Stimulated activated CD8-positive, alpha-beta memory T cell treated with anti-CD3 and anti-CD28 coated beads, Interleukin-15, amount 100 ng/mL, for 4 hours (primary cell): ENCODE measurements at regions not wholly inside any gene's neighbourhood (a gene's known extent, or its start where the extent isn't known, plus 50 kb on each side); places are given as distances from the start of the nearest gene placed in this dataset.

Source experiments
- DNase-seq, 2 donors: peaks; one replicate each; pipeline ENCODE4 v3.0.0-alpha.2; 2020; ENCODE audit warnings: low read depth in 2 of 2

DNA sequence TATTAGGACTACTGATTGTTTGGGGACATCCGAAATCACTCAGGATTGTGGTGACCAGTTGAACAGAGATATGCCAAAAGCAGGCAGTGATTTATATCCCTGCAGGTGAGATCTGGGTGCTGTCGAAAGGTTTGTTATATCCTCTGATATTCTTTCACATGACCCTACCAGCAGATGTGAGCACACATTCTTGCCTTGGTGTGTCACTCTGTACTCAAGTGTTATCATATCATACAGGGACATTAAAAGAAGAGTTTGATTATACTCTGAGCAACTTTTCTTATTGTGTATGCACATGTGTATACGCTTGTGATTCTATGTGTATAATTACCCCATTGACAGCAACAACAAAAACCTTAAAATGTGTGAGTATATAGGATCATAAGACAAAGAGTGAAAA lies 381.2 kb upstream of the IGFBP7 start:
- no peak for DNase-seq

DNA sequence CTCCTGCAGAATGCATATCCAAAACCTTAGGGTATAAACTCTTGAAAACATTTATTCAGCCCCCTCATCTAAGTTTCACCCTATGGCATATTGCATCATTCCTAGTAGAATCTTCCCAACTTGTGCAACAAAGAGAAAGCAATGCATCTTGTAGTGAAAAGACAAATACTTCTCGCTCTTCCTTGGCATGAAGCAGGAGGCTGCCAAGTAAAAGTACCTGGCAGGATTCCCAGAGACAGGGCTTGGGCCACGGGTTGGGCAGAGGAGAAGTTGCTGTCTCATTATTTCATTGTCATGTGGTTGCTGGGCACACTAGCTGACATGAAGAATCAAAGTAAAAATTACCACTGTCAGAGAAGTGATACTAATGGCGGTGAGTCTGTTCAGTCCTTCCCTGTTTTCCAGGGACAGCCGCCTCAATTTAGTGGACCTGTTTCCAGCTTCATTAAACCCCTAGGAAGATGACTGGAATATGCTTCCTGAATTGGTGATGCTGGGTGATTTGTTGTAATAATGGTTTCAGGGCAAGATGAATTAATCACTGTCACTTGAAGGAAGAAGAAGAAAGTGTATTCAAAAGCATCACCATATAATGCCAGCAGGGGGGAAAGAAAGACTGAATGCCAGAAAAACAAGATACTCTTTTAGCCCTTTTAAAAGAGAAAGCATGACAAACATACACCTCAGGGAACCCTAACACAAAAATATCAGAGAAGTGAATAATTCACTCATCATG lies 380.5 kb upstream of the IGFBP7 start:
- no peak for DNase-seq

DNA sequence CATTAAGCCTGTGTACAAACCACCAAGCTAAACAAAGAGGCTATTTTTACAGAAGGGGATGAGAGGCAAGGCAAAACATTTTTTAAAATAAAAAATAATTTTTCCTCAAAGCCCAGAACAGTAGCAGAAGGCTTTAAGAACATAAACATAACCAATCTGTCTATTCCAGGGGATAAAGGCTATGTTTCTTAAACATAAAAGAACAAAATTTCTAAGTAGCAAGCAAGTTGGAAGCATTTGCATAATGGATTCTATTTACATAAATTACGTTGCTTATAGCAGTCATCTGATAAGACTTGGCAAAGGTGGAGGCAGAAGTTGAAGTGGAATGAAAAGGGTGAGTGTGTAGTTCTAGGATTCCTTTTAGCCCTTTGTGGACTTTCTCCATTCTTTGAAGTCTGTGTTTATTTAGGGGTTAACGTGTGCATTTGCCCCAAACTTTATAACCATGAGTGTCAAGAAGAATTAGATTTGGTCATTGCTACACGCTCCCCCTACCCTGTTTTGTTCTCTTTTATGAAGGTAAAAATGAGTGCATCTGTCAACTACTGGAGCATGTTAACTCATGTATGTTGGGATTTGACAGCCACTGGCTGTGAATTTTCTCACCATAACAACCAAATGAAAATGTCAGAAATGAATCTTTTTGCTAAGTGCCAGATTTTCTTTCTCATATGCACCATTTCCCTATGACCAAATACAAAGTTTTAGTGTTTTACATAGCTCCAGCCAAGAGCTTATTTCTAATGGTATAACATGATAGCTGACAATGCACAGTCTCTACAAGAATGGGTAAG lies 378.4 kb upstream of the IGFBP7 start:
- no peak for DNase-seq

DNA sequence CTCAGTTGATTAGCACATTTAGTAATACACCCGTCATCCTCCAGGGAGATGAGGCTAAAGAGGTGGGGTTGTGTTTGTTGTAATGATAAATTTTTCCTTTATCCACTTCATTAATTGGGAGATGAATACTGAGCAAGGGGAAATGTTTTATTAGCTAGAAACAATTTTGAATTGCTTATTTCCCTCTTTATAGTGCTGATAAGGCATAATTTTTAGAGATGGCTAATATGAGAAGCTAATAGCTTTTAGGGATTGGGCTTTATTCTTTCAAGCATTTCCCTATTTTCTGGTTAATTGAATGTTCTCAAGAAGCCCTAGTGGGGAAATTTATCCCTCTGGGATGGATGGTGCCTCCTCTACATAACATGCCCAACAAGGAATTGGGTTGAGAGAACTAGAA lies 365.2 kb upstream of the IGFBP7 start:
- DNase-seq = no peak

DNA sequence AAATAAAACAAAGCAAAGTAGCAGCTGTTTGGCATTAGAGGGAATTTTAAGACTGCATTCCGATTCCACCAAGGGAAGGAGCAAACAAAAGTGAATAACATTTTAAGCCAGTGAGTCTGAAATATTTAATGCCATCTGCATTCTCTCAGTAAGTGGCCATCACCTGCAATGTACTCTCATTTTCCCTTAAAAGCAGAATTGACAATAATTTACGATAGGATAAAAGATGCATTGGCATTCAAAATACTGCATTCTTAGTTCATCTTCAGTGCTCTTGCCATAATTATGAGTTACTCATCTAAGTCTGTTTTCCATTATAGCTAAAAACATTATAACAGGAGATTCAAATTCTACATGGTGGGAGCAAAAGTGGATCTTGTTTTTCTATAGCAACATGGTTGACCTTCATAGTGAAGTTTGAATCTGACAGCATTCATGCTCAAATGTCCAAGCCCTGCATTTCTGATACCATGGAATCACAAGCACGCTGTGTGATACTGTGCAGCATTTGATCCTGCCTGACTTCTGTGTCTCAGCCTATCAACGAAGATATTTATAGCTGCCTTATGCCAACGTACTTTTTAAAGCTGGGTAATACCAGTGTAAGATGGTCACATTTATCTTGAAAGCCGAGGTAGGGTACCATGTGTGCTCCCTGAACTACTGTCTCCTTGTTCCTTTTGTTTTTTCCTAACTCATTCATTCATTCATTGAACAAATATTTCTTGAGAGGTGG lies 355.3 kb upstream of the IGFBP7 start:
- DNase-seq = no peak

DNA sequence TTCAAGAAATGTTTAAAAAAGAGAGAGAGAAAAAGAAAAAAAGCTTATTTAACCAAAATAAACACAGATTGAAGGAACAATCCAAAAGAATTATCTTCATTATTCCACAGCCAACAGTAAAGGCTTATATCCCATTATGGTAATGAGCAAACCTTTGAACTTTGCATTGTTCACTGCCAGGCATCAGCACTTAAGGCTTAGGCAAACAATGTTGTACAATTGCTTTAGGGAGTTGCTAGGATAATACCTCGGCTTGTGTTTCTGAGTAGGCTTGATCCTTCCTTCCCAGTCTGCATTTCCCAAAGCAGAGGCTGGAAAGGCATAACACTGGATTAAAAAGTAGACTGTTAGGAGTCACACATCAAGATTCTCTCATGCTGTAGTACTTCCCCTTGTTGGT lies 352.7 kb upstream of the IGFBP7 start:
- DNase-seq = no peak

DNA sequence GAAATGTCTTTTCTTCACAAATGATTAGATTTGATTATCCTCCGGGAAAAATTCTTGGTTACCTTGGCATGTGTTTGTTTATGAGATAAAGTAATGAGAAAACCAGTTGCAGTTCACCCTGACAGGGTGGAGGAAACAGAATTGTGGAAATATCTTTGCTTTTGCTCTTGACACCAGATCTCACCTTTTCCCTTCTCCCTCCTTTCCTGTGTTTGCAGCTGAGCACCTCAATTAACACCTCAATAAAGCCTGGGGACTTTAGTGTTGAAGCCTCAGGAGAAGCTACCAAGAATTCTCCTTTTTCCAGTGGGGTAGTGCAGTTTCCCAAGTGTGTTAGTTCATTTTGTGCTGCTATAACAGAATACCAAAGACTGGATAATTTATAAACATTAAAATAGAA lies 350.8 kb upstream of the IGFBP7 start:
- DNase-seq = no peak

DNA sequence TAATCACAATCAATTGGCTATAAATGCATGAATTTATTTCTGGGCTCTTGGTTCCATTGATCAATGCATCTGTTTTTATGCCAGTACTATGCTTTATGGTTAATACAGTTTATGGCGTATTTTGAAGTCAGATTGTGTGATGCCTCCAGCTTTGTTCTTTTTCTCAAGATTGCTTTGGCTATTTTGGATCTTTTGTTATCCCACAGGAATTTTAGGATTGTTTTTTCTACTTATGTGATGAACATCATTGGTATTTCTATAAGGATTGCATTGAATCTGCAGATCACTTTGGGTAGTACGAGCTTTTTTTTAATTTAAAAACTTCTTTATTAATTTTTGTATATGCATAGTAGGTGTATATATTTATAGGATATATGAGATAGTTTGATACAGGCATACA lies 338.7 kb upstream of the IGFBP7 start:
- no peak for DNase-seq

DNA sequence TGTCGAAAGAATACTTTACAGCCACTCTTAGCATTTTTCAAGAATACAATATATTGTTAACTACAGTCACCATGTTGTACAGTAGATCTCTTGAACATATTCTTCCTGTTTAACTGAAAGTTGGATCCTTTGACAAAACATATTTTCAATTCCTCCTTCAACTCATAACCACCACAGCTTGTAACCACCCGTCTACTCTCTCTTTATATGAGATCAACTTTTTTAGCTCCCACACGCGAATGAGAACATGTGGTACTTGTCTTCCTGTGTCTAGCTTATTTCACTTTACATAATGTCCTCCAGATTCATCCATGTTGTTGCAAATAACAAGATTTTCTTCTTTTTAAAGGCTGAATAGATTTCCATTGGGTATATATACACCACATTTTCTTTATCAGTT lies 338.3 kb upstream of the IGFBP7 start:
- DNase-seq = no peak

DNA sequence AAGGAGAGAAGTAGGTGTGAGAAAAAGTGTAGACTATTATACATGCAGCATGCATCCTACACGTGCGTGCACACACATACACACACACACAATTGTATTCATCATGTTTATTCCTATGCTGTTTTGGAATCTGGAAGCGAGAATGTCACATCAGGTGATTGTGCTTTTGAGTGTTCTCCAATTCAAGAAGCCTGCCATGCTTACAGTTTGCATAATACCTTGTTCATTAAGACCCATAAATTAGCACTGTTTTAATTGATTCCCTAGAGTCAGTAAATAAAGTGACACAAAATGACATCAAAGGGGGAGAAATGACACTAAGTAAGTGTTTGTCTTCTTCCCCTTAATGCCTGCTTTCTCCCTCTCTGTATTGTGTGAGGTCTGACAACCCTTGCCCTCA lies 336.1 kb upstream of the IGFBP7 start:
- DNase-seq = no peak

DNA sequence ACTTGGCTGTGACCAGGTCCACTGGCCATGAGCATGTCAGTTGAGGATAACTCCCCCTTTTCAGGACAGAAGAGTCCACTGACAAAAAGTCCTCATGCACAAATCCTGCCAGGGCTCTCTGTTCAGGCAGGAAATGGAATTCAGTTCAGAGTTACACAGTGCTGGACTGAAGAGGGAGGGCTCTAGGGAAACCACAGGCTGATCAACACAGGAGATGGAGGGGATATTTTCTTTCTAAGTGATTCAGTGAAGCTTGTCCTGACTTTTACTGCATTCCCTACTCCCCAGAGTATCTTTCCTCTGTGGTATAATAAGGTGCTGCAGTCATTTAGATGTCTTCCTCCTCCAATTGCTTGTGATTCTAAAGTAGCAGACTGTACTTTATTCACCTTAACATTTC lies 335.5 kb upstream of the IGFBP7 start:
- no peak for DNase-seq

DNA sequence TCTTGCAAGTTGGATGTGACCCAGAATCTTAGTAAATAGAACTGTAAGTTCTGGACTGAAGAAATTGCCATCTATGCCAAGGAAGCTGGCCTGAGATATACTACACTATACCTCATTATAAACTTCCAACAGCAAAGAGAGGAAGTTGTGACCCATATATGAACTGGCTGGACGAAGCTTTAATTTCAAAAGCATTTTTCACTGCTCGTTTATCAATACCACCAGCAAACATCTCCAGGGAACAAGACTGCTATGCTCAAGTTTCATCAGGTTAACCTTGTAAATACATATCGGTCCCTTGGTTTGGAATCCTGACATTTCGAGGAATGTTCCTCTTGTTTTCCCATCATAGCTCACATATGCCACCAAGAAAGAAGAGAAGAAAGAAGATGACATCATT lies 334.5 kb upstream of the IGFBP7 start:
- no peak for DNase-seq

DNA sequence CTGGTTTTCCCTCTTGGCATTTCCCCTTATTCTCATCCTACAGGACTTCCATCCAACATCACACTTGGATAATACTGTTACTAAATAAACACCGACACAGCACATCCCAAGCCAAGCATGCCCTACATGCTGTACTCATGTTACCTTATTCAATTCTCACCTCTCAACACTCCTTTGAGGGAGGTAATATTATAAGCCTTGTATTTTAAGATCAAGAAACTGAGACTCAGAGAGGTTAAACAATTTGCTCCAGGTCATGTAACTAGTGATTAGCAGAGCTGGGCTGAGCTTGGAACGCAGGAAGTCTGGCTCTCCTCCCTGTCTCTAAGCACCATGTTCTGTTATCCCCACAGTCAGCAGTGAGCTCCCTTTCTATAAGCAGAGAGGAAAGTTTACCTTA lies 333.6 kb upstream of the IGFBP7 start:
- DNase-seq = no peak

DNA sequence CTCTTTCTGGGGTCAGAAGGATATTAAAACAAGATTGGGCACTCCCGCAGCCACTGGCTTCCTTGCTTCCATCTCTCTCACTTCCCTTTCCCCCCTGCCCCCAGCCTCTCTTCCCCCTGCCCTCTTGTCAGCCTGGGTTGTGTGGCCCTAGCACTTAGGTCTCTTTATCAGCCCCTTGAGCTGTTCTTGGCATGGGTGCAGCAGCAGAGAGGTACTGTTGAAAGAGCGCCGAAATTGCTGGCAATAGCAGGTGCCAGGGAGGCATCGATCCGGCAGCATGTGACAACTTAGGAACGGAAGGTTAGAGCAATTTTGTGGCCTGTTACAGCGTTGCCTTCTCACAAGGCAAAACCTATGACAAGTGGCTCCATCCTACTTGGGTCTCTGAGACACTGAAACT lies 333.1 kb upstream of the IGFBP7 start:
- DNase-seq = no peak

DNA sequence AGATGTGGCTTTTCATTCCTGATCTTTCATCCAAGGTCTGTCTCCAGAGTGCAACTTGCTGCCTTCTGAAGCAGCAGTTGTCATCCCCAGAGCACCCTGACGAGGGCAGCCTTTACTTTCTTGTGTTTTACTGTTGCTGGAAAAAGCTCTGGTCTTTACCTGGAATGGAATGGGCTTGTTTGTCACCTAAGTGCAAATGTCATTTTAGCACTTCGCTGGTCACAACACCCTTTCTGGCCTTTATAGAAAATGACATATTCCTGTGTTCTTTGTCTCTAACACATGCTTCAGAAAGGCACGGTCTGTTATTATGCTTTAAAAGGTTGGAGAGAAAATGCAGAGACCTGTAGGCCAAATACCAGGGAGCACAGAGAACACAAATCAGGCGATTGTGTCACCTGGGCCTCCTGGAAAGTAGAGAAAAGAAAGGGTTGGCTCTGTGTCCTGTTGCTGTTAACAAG lies 332.7 kb upstream of the IGFBP7 start:
- no peak for DNase-seq

DNA sequence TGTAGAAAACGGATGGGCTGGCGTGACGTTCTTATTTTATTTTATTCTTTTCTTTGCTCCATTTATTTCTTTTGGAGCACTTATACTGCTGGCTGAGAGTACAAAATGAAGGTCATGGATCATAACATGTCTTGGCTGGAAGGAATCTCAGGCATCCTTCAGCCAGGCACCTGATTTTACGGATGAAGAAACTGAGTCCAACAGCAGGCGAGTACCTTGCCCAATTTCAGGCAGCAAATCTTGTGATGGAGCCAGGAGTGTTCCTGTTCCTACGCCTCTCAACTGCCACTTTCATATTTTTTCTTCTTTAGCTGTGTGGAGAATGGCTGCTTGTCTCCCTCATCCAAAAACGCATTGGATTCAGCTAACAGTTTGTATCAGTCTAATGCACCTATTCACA lies 332.1 kb upstream of the IGFBP7 start:
- no peak for DNase-seq

DNA sequence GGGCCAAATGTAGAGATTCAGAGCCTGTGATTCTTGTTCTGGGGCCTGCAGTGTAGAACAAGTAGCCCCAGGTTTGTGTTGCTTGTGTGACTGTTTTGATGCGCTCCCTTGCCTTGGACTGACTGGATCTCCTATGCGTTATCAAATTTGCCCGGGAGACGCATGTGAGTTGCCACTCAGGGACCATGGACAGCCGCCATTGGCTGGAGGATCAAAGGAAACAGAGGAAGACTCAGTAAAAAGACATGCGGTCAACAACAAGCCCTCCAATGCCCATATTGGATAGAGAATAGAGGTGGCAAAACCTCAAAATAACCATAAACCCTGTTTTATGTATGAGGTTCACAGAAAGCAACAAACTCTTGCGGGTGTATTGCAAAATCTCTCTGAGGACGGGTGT lies 327.5 kb upstream of the IGFBP7 start:
- no peak for DNase-seq

DNA sequence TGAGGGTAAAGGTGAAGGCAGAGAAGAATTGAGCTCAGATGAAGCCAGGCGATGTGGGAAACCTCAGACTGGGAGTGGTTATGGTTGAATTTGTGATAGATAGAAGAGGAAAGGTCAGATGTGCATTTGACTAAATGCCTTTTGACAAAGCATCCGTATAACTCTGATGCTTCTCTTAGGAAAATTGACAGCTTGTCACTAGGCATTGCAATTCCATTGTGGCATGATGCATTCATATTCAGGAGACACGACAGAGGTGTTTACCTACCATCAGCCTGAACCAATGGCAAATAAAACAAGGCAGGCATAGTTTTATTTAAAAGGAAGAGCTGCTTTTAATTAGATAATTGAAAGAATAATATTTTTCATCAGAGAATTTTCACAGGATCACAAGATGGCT lies 325.1 kb upstream of the IGFBP7 start:
- no peak for DNase-seq

DNA sequence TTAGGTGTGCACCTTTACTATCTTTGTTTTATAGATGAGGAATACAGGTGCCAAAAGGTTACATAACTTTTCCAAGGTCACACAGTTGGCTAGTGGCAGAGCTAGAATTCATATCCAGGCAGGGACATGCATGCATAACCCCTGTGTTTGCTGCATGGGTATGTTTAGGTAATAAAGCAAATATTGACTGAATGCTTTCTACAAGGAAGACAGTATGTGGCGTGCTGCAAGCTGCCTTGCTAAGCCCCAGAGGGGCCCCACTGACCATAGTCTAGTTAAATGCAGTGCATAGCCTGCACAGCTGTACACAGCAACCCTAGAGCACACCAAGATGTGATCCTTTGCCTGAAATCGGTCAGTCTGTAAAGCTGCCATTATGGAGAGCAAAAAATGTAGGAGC lies 320.5 kb upstream of the IGFBP7 start:
- DNase-seq = no peak

DNA sequence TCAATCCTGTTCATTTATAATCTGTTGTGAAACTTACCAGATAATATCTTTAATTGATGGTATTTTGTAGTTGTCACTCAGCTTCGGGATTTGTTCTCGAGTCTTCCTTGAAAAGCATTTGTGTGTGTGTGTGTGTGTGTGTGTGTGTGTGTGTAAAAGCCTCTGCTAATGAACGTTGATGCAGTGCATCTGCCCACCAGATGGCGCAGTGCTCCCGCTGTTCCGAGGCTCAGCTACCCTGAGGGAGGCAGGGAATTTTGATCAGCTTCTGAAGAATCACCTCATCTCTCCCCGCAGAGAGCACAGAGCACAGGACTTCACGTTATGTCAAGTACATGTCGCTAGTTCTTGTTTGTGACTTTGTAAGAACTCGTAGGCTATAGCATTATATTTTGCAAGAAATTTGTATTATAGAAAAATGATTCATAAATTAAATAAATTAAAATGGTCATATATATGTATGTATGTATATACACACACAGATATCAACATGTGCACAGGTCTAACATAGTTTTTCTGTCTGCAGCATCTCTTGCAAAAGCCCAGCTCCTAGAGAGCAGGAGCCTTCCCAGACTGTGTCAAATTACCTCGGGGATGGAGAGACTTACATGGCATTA lies 316.7 kb upstream of the IGFBP7 start:
- no peak for DNase-seq

DNA sequence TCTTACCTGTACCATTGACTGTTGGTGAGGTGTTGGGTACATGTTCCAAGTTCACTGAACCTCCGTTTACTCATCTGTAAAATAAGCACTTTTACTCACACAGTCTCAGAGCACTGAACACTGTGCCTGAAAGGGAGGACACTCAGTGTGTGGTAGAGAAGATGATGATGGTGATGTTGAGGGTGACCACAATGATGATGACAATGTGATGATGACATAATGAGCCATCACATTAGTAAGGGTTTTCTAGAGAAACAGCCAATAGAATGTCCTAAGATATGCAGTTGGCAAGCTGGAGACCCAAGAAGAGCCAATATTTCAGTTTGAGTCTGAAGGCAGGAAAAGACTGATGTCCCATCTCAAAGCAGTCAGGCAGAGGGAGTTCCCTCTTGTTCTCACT lies 315.4 kb upstream of the IGFBP7 start:
- no peak for DNase-seq

DNA sequence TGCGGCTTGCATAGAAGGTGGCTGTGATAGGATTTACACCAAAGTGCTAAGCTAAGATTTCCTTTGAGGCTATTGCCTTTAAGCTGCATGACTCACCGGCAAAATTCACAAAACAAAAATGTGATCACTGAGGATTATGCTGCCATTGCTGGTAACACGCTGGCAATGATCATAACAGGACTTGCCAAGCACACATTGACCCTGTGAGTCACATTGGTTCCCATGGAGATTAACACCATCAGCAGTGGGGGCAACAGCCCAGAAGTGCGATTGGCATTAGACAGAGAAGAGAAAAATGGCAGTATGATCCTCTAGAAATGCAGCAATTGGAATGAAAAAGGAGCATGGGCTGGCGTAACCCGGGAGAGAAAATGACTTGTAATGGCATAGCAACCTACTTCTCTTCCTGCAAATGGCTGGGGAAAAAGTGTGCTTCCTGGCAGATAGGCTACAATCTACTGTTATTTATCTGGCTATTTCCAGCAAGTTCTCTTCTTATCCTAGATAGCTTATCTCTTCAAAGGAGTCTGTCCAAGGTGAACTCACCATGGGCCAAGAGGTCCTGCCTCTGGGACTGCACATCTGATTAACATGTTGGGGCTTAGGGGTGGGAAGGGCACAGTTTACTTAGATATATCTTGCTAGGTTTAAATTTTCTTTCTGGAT lies 314.2 kb upstream of the IGFBP7 start:
- DNase-seq = no peak
